CD14-positive monocyte (primary cell): ENCODE measurements at regions not wholly inside any gene's neighbourhood (a gene's known extent, or its start where the extent isn't known, plus 50 kb on each side); places are given as distances from the start of the nearest gene placed in this dataset.

Experiments used
- DNase-seq, 3 donors: peaks; one replicate each; pipeline ENCODE4 v3.0.0-alpha.2; 2011 to 2022
- H2AFZ ChIP-seq: 2 replicates; pipeline ENCODE4 v1.6.0; 2012; ENCODE audit warnings: mild to moderate bottlenecking, low read depth, low read length, inconsistent platforms; ENCODE audit not compliant: insufficient read depth, poor library complexity, severe bottlenecking
- H3K27ac ChIP-seq, 2 donors: 1 replicate in 1 of 2; 2 replicates in 1 of 2; pipeline ENCODE4 v1.5.1; 2012 to 2013; ENCODE audit warnings: low read length in 2 of 2, control low read depth in 1 of 2, inconsistent platforms in 1 of 2, low read depth in 1 of 2, mild to moderate bottlenecking in 1 of 2
- H3K27me3 ChIP-seq, 2 donors: one replicate each; pipeline versions ENCODE4 v1.6.0 to v1.6.1; 2011 to 2013; ENCODE audit warnings: low read length in 2 of 2; ENCODE audit not compliant: control insufficient read depth in 2 of 2, insufficient read depth in 2 of 2
- H3K36me3 ChIP-seq, 2 donors: replicated peaks in 1 of 2; 1 replicate in 1 of 2; 2 replicates in 1 of 2; pipeline versions ENCODE4 v1.5.1 to v1.6.1; 2012 to 2013; ENCODE audit warnings: low read length in 2 of 2, control low read depth in 1 of 2, inconsistent platforms in 1 of 2, mild to moderate bottlenecking in 1 of 2; ENCODE audit not compliant: insufficient read depth in 2 of 2, control insufficient read depth in 1 of 2
- H3K4me1 ChIP-seq, 2 donors: 1 replicate in 1 of 2; 2 replicates in 1 of 2; pipeline versions ENCODE4 v1.5.1 to v1.6.1; 2012 to 2013; ENCODE audit warnings: low read length in 2 of 2, control low read depth in 1 of 2, inconsistent platforms in 1 of 2, mild to moderate bottlenecking in 1 of 2, moderate library complexity in 1 of 2; ENCODE audit not compliant: insufficient read depth in 2 of 2, control insufficient read depth in 1 of 2
- H3K4me2 ChIP-seq: replicated peaks from 2 replicates; pipeline ENCODE3; 2012; ENCODE audit warnings: low read length, moderate library complexity, mild to moderate bottlenecking; ENCODE audit not compliant: poor library complexity, severe bottlenecking; ENCODE audit errors: extremely low read depth
- H3K4me3 ChIP-seq, 3 experiments: fragments of 200-600 bp in 1 of 3; sonication (generic) in 1 of 3; replicated peaks in 1 of 3; 1 replicate in 2 of 3; 2 replicates in 1 of 3; pipeline ENCODE4 v1.5.1; 2011 to 2013; ENCODE audit warnings: low read length in 3 of 3, mild to moderate bottlenecking in 3 of 3, control low read depth in 2 of 3, low read depth in 2 of 3, inconsistent platforms in 1 of 3, moderate library complexity in 1 of 3
- H3K79me2 ChIP-seq: 2 replicates; pipeline ENCODE4 v1.6.0; 2012; ENCODE audit warnings: mild to moderate bottlenecking, control low read depth, inconsistent platforms, low read length, moderate library complexity; ENCODE audit not compliant: insufficient read depth
- H3K9ac ChIP-seq: 2 replicates; pipeline ENCODE4 v1.6.0; 2017; ENCODE audit warnings: low read length, mild to moderate bottlenecking; ENCODE audit not compliant: insufficient read depth, poor library complexity, severe bottlenecking
- H3K9me3 ChIP-seq, 2 donors: replicated peaks in 1 of 2; 1 replicate in 1 of 2; 2 replicates in 1 of 2; pipeline versions ENCODE4 v1.5.1 to v1.6.1; 2012 to 2013; ENCODE audit warnings: low read length in 2 of 2, control low read depth in 1 of 2; ENCODE audit not compliant: control insufficient read depth in 1 of 2, insufficient read depth in 1 of 2
- H4K20me1 ChIP-seq: 2 replicates; pipeline ENCODE4 v1.6.0; 2012; ENCODE audit warnings: mild to moderate bottlenecking, low read length, control low read depth, moderate library complexity; ENCODE audit not compliant: insufficient read depth
- H3K27ac Mint-ChIP-seq, 7 donors: one replicate each; pipeline ENCODE4 v1.8.0; 2020; ENCODE audit warnings: mild to moderate bottlenecking in 7 of 7, mixed read lengths in 7 of 7, moderate library complexity in 6 of 7, inconsistent platforms in 2 of 7
- H3K27me3 Mint-ChIP-seq, 3 donors: one replicate each; pipeline ENCODE4 v1.8.0; 2021 to 2022; ENCODE audit warnings: low read depth in 3 of 3, mild to moderate bottlenecking in 3 of 3, mixed read lengths in 3 of 3, moderate library complexity in 3 of 3, inconsistent platforms in 1 of 3
- H3K36me3 Mint-ChIP-seq, 2 donors: one replicate each; pipeline ENCODE4 v1.8.0; 2020; ENCODE audit warnings: mixed read lengths in 2 of 2, inconsistent platforms in 1 of 2, mild to moderate bottlenecking in 1 of 2
- H3K4me1 Mint-ChIP-seq: one replicate; pipeline ENCODE4 v1.8.0; 2020; ENCODE audit warnings: mild to moderate bottlenecking, mixed read lengths
- H3K4me3 Mint-ChIP-seq, 2 donors: one replicate each; pipeline ENCODE4 v1.8.0; 2020; ENCODE audit warnings: mild to moderate bottlenecking in 2 of 2, mixed read lengths in 2 of 2, moderate library complexity in 1 of 2
- H3K9me3 Mint-ChIP-seq, 7 donors: one replicate each; pipeline ENCODE4 v1.8.0; 2020 to 2022; ENCODE audit warnings: mixed read lengths in 7 of 7, mild to moderate bottlenecking in 6 of 7, moderate library complexity in 6 of 7, inconsistent platforms in 2 of 7
- CTCF ChIP-seq: fragments of 200-600 bp; IDR thresholded peaks from one replicate; pipeline ENCODE4 v1.8.0; 2022; ENCODE audit warnings: antibody characterized with exemption, mild to moderate bottlenecking
- WGBS: methylation state at CpG from one replicate; pipeline ENCODE4 v1.1.5; 2013; ENCODE audit warnings: missing lambda C conversion rate; ENCODE audit not compliant: insufficient coverage; 5-methylcytosine and 5-hydroxymethylcytosine counted together
- intact Hi-C, 2 donors: fragments of 100-400 bp; cut with micrococcal nuclease; formaldehyde crosslinking; loops; one replicate each; pipeline versions ENCODE4 v1.15.0 to v1.15.1; 2023

GRCh38 chr5:96576876-96577275 lies 85.3 kb upstream of the CAST start:
- no peak overlapping the region for H3K4me2 ChIP-seq
- H3K79me2 ChIP-seq: no peaks in the 10 kb centered on the region
- H3K4me1 Mint-ChIP-seq: no peaks in the 10 kb centered on the region
- no peak overlapping the region for H3K4me3 ChIP-seq
- H4K20me1 ChIP-seq: no peaks in the 10 kb centered on the region
- WGBS: no CpG with 5 or more reads among the region's 3 CpGs
- H3K36me3 ChIP-seq: no peaks in the 10 kb centered on the region
- no peaks in the 10 kb centered on the region for H3K36me3 Mint-ChIP-seq
- no peaks in the 10 kb centered on the region for H3K9me3 Mint-ChIP-seq
- H2AFZ ChIP-seq: no peak overlapping the region
- intact Hi-C loops: no loop called here
- peaks cover under 1 to 16% (median 5%) of the 10 kb centered on the region in 3 donors for H3K27me3 Mint-ChIP-seq
- no peaks in the 10 kb centered on the region for H3K9me3 ChIP-seq
- H3K4me3 Mint-ChIP-seq: no peak overlapping the region
- no peak overlapping the region for H3K27ac ChIP-seq
- H3K4me1 ChIP-seq: no peaks in the 10 kb centered on the region
- no peaks in the 10 kb centered on the region for H3K27me3 ChIP-seq
- TF ChIP-seq CTCF: no peak
- peak overlapping the region in 1 of 7 donors; percentile 14 for H3K27ac Mint-ChIP-seq
- no peak overlapping the region for H3K9ac ChIP-seq
- no peak for DNase-seq

- intact Hi-C loops: no loop called here
- Histone ChIP-seq H3K79me2 (no peaks in the 10 kb centered on the region), H2AFZ (no peak overlapping the region), H3K4me3 (no peak overlapping the region), H4K20me1 (no peaks in the 10 kb centered on the region), H3K27me3 (no peaks in the 10 kb centered on the region), H3K27ac (no peak overlapping the region), H3K9me3 (no peaks in the 10 kb centered on the region), H3K36me3 (no peaks in the 10 kb centered on the region), H3K9ac (no peak overlapping the region), H3K4me1 (no peaks in the 10 kb centered on the region), H3K4me2 (no peak overlapping the region)
- no peaks in the 10 kb centered on the region for H3K9me3 Mint-ChIP-seq
- DNase-seq: no peak
- no peak for TF ChIP-seq CTCF
- no peak overlapping the region for H3K4me3 Mint-ChIP-seq
- H3K27ac Mint-ChIP-seq: no peak overlapping the region
- H3K4me1 Mint-ChIP-seq: no peaks in the 10 kb centered on the region
- H3K27me3 Mint-ChIP-seq: peaks cover 5 to 9% (median 8%) of the 10 kb centered on the region in 3 donors
- H3K36me3 Mint-ChIP-seq: no peaks in the 10 kb centered on the region
Observed at GRCh38 chr5:96577909-96578308, 84.3 kb upstream of the CAST start.
